GM12874 (cell line): ENCODE measurements at regions not wholly inside any gene's neighbourhood (a gene's known extent, or its start where the extent isn't known, plus 50 kb on each side); places are given as distances from the start of the nearest gene placed in this dataset.

Source experiments
- CTCF ChIP-seq: IDR thresholded peaks from 2 replicates; pipeline ENCODE4 v1.5.1; 2011; ENCODE audit warnings: low read depth, mild to moderate bottlenecking, control low read depth, low read length, moderate library complexity; ENCODE audit not compliant: insufficient read depth

DNA sequence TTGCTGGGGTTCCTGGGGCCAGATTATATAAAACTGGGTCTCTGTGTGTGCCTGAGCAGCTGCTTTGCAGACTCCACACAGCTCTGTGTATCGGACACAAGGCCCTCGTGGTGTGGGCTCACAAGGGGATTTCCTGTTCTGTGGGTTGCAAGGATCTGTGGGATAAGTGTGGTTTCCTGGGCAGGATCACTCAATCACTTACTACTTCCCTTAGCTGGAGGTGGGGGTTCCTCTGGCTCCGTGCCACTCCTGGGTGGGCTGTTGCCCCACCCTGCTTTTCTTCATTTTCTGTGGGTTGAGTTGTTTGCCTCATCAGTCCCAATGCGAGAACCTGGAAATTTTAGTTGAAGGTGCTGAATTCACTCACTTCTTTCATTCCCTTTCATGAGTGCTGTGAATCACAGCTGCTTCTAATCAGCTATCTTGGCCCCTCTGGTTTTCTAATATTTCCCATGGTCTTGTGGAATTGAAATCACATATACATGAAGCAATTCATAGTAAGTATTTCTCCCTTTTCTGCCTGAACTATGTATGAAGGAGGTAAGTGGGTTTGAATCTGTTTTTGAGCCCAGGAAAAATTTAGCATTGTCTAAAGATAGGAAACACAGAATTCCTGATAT lies 196.3 kb downstream of the DCDC2C start:
- TF ChIP-seq CTCF: no peak

GRCh38 chr2:3902131-3902530 lies 198.8 kb downstream of the DCDC2C start:
- TF ChIP-seq CTCF: no peak

GRCh38 chr2:3904061-3904460 lies 200.7 kb downstream of the DCDC2C start:
- TF ChIP-seq CTCF: no peak

- TF ChIP-seq CTCF: no peak
These were observed 208.6 kb downstream of the DCDC2C start for GRCh38 chr2:3911882-3912455.

DNA sequence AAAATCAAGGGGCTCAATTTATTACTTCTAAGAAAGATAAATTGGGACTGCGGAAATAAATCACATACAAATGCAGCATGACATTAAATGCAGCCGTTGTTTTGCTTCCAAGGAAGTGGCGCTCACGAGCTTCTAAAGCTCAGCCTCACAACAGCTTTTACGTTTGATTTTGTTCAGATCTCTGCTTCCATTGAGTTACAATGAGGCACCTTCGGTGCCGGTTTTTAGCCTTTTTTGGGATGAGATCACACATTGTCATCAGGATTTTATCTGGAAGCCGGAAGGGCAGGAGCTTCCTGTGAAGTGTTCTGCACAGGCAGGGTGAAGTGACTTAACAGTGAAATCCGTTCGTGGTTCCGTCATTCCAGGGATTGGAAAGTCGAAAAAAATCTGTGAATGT lies 209.8 kb downstream of the DCDC2C start:
- no peak for TF ChIP-seq CTCF

DNA sequence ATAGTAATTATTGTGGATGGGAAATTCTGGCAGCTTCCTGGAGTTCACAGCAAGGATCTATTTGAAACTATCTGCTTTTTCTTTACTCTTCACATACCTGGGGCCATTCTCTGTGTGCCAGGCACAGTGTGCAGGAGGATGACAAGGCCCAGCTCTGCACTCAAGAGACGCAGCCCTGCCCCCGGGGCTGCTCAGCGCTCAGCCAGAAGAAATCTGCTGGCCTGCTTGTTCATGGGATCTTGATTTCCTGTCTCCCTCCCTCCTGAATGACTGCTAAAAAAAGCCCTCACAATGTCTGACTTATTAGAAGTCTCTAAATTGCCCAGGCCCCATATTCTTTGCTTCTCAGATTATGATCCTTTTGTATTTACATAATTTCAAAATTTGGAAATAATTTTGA lies 210.9 kb downstream of the DCDC2C start:
- TF ChIP-seq CTCF: no peak

- TF ChIP-seq CTCF: no peak
These were observed 223.7 kb downstream of the DCDC2C start for GRCh38 chr2:3927031-3927430.
